HEK293 (cell line): ENCODE measurements at regions not wholly inside any gene's neighbourhood (a gene's known extent, or its start where the extent isn't known, plus 50 kb on each side); places are given as distances from the start of the nearest gene placed in this dataset.

Experiments
- CTCF ChIA-PET: fragments of 350-600 bp; formaldehyde crosslinking; extraction: SDS; loops from one replicate; lab custom pipeline; 2021; ENCODE audit warnings: antibody characterized with exemption; lab: Yijun Ruan, JAX
- POLR2A ChIA-PET: fragments of 300-600 bp; formaldehyde crosslinking; extraction: SDS; loops from one replicate; lab custom pipeline; 2020; ENCODE audit warnings: antibody characterized with exemption, inconsistent platforms; lab: Yijun Ruan, JAX
- H3K27ac ChIP-seq: fragments of 200-500 bp; sonication (Bioruptor generic); 2 replicates; pipeline ENCODE4 v1.5.1; 2014; ENCODE audit warnings: low read depth, low read length, control low read depth, inconsistent platforms; ENCODE audit errors: extremely low read depth
- H3K36me3 ChIP-seq, 2 experiments: fragments of 200-500 bp in 1 of 2; sonication (Bioruptor generic) in 1 of 2; 1 replicate in 1 of 2; 2 replicates in 1 of 2; pipeline ENCODE4 v1.5.1; 2014 to 2017; ENCODE audit warnings: inconsistent platforms in 2 of 2, low read length in 2 of 2; ENCODE audit not compliant: control insufficient read depth in 2 of 2, insufficient read depth in 1 of 2
- H3K4me1 ChIP-seq: fragments of 200-500 bp; sonication (Bioruptor generic); 2 replicates; pipeline ENCODE4 v1.5.1; 2014; ENCODE audit warnings: mild to moderate bottlenecking, low read length, inconsistent platforms; ENCODE audit not compliant: control insufficient read depth, insufficient read depth
- H3K4me3 ChIP-seq: 2 replicates; pipeline ENCODE4 v1.5.1; 2011; ENCODE audit warnings: low read depth, mild to moderate bottlenecking, control low read depth, low read length, moderate library complexity
- H3K9me3 ChIP-seq: fragments of 200-500 bp; sonication (Bioruptor generic); 2 replicates; pipeline ENCODE4 v1.5.1; 2014; ENCODE audit warnings: low read depth, low read length, inconsistent platforms; ENCODE audit not compliant: control insufficient read depth, insufficient read depth
- EGR2 ChIP-seq: fragments of 450-650 bp; formaldehyde crosslinking; IDR thresholded peaks from 2 replicates; pipeline ENCODE4 v1.5.1; 2016; ENCODE audit warnings: low read depth, missing biosample characterization, missing genetic modification characterization
- FEZF1 ChIP-seq: fragments of 450-650 bp; formaldehyde crosslinking; IDR thresholded peaks from 2 replicates; pipeline ENCODE4 v1.5.1; 2016; ENCODE audit warnings: missing biosample characterization, missing genetic modification characterization
- HOXA7 ChIP-seq: sonication (generic); formaldehyde crosslinking; IDR thresholded peaks from 2 replicates; pipeline ENCODE4 v1.8.1; 2022; ENCODE audit warnings: missing genetic modification reagents, borderline replicate concordance
- KLF8 ChIP-seq: fragments of 450-650 bp; formaldehyde crosslinking; IDR thresholded peaks from 2 replicates; pipeline ENCODE4 v1.5.1; 2016; ENCODE audit warnings: missing biosample characterization, missing genetic modification characterization
- MEIS1 ChIP-seq: sonication (generic); formaldehyde crosslinking; IDR thresholded peaks from 2 replicates; pipeline ENCODE4 v1.8.1; 2022; ENCODE audit warnings: missing genetic modification reagents, mild to moderate bottlenecking, borderline replicate concordance
- SP3 ChIP-seq: fragments of 450-650 bp; formaldehyde crosslinking; IDR thresholded peaks from 2 replicates; pipeline ENCODE4 v1.5.1; 2016; ENCODE audit warnings: missing biosample characterization, missing genetic modification characterization
- ZNF114 ChIP-seq: fragments of 450-650 bp; formaldehyde crosslinking; IDR thresholded peaks from 2 replicates; pipeline ENCODE4 v1.5.0; 2017; ENCODE audit warnings: missing biosample characterization, missing genetic modification characterization
- ZNF132 ChIP-seq: fragments of 450-650 bp; formaldehyde crosslinking; IDR thresholded peaks from 2 replicates; pipeline ENCODE4 v1.5.1; 2017; ENCODE audit warnings: missing biosample characterization, missing genetic modification characterization, borderline replicate concordance
- ZNF133 ChIP-seq: fragments of 450-650 bp; formaldehyde crosslinking; IDR thresholded peaks from 2 replicates; pipeline ENCODE4 v1.5.1; 2016; ENCODE audit warnings: missing biosample characterization, missing genetic modification characterization
- ZNF146 ChIP-seq: fragments of 450-650 bp; formaldehyde crosslinking; IDR thresholded peaks from 2 replicates; pipeline ENCODE4 v1.5.1; 2016; ENCODE audit warnings: missing biosample characterization, missing genetic modification characterization
- ZNF2 ChIP-seq: fragments of 450-650 bp; formaldehyde crosslinking; IDR thresholded peaks from 2 replicates; pipeline ENCODE4 v1.5.1; 2016; ENCODE audit warnings: missing biosample characterization, missing genetic modification characterization
- ZNF501 ChIP-seq: fragments of 450-650 bp; formaldehyde crosslinking; IDR thresholded peaks from 2 replicates; pipeline ENCODE4 v1.5.1; 2016; ENCODE audit warnings: missing biosample characterization, missing genetic modification characterization
- ZNF529 ChIP-seq: fragments of 450-650 bp; formaldehyde crosslinking; IDR thresholded peaks from 2 replicates; pipeline ENCODE4 v1.5.1; 2017; ENCODE audit warnings: missing genetic modification characterization, missing biosample characterization; ENCODE audit not compliant: insufficient replicate concordance
- ZNF596 ChIP-seq: fragments of 450-650 bp; IDR thresholded peaks from 2 replicates; pipeline ENCODE4 v1.5.0; 2018; ENCODE audit warnings: missing biosample characterization, mild to moderate bottlenecking, missing genetic modification characterization, moderate library complexity
- ZNF664 ChIP-seq: fragments of 450-650 bp; formaldehyde crosslinking; IDR thresholded peaks from 2 replicates; pipeline ENCODE4 v1.5.1; 2016; ENCODE audit warnings: missing biosample characterization, missing genetic modification characterization
- TF ChIP-seq, protein P1 (sequence below): fragments of 450-650 bp; formaldehyde crosslinking; IDR thresholded peaks from 2 replicates; pipeline ENCODE4 v1.5.1; 2016; ENCODE audit warnings: missing biosample characterization, missing genetic modification characterization, low read depth
- TF ChIP-seq, protein P2 (sequence below): fragments of 450-650 bp; formaldehyde crosslinking; IDR thresholded peaks from 2 replicates; pipeline ENCODE4 v1.5.1; 2016; ENCODE audit warnings: missing biosample characterization, missing genetic modification characterization
- TF ChIP-seq, protein P3 (sequence below): fragments of 450-650 bp; formaldehyde crosslinking; IDR thresholded peaks from 2 replicates; pipeline ENCODE4 v1.5.1; 2016; ENCODE audit warnings: missing biosample characterization, missing genetic modification characterization

DNA sequence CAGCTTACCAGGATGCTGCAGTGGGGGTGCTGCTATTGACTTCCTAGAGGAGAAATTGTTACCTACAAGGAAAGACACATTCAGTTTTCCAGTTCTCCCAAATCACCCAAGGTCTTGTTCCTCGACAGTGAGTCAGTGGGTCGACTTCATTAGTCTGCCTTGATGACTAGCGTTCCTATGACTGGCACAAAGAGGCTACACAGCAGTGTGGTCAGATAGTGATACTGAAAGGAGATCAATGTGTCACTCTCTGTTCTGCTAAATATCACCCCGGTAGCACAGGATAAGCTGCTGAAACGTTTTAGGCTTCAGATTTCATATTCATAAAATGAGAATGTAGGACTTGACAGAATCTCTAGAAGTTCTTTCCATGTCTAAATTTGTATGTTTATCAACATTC is 357.4 kb downstream of the LMX1A start (continued):
- TF ChIP-seq ZNF529 (no peak), ZNF133 (no peak), ZNF664 (tag by site-specific recombination) (no peak)

DNA sequence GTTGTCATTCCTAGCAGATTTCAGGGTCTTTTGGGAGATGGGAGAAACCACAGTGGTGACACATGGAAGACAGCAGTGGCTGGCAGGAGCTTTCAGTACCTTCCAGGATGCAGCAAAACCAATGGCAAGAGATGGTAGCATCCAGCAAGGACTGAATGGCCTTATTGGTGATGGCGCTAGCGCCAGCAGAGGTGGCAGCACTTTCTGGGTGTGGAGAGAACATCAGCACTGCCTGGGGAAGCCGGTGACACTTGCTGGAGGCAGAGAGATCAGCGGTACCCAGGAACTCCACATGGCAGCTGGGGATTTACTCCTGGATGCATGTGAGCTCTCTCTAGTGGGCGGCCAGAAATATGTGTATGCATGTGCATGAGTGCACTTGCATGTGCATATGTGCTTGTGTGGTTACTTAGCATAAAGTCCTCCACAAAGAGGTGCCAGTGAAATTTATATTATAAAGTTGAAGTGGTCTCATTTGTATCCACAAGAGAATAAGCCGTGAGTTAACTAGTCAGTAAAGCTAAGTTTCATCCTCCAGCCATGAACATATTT is 364.7 kb downstream of the LMX1A start:
- Histone ChIP-seq H3K36me3 (no peaks in the 10 kb centered on the region), H3K27ac (no peak overlapping the region), H3K9me3 (no peaks in the 10 kb centered on the region), H3K4me3 (no peak overlapping the region), H3K4me1 (no peaks in the 10 kb centered on the region)
- TF ChIP-seq KLF8 (tag by site-specific recombination) (no peak), ZNF146 (no peak), ZNF501 (tag by site-specific recombination) (no peak), HOXA7 (CRISPR knock-in tag) (no peak), EGR2 (tag by site-specific recombination) (no peak), ZNF596 (tag by site-specific recombination) (no peak), ZNF114 (tag by site-specific recombination) (no peak), SP3 (tag by site-specific recombination) (no peak), ZNF132 (tag by site-specific recombination) (no peak), ZNF2 (tag by site-specific recombination) (no peak), MEIS1 (CRISPR knock-in tag) (no peak), FEZF1 (tag by site-specific recombination) (no peak)
- TF ChIP-seq, protein P1, sequence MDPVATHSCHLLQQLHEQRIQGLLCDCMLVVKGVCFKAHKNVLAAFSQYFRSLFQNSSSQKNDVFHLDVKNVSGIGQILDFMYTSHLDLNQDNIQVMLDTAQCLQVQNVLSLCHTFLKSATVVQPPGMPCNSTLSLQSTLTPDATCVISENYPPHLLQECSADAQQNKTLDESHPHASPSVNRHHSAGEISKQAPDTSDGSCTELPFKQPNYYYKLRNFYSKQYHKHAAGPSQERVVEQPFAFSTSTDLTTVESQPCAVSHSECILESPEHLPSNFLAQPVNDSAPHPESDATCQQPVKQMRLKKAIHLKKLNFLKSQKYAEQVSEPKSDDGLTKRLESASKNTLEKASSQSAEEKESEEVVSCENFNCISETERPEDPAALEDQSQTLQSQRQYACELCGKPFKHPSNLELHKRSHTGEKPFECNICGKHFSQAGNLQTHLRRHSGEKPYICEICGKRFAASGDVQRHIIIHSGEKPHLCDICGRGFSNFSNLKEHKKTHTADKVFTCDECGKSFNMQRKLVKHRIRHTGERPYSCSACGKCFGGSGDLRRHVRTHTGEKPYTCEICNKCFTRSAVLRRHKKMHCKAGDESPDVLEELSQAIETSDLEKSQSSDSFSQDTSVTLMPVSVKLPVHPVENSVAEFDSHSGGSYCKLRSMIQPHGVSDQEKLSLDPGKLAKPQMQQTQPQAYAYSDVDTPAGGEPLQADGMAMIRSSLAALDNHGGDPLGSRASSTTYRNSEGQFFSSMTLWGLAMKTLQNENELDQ (tag by site-specific recombination), result no peak
- TF ChIP-seq, protein P2, sequence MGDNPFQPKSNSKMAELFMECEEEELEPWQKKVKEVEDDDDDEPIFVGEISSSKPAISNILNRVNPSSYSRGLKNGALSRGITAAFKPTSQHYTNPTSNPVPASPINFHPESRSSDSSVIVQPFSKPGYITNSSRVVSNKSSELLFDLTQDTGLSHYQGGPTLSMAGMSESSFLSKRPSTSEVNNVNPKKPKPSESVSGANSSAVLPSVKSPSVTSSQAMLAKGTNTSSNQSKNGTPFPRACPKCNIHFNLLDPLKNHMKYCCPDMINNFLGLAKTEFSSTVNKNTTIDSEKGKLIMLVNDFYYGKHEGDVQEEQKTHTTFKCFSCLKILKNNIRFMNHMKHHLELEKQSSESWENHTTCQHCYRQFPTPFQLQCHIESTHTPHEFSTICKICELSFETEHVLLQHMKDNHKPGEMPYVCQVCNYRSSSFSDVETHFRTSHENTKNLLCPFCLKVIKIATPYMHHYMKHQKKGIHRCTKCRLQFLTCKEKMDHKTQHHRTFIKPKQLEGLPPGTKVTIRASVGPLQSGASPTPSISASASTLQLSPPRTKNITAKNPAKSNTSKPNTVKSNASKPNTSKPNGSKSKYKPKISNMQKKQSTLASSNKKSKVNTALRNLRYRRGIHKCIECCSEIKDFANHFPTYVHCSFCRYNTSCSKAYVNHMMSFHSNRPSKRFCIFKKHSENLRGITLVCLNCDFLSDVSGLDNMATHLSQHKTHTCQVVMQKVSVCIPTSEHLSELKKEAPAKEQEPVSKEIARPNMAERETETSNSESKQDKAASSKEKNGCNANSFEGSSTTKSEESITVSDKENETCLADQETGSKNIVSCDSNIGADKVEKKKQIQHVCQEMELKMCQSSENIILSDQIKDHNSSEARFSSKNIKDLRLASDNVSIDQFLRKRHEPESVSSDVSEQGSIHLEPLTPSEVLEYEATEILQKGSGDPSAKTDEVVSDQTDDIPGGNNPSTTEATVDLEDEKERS (tag by site-specific recombination), result no peak
- TF ChIP-seq, protein P3, sequence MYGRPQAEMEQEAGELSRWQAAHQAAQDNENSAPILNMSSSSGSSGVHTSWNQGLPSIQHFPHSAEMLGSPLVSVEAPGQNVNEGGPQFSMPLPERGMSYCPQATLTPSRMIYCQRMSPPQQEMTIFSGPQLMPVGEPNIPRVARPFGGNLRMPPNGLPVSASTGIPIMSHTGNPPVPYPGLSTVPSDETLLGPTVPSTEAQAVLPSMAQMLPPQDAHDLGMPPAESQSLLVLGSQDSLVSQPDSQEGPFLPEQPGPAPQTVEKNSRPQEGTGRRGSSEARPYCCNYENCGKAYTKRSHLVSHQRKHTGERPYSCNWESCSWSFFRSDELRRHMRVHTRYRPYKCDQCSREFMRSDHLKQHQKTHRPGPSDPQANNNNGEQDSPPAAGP (tag by site-specific recombination), result no peak
- POLR2A ChIA-PET, result no interaction called here
- CTCF ChIA-PET, result interaction anchor here (1.0 kb wide), 1 partner anchor 9 kb away, joined by 4 read pairs; no protein-coding TSS in a partner anchor
